ACC112 (cell line): ENCODE measurements at regions not wholly inside any gene's neighbourhood (a gene's known extent, or its start where the extent isn't known, plus 50 kb on each side); places are given as distances from the start of the nearest gene placed in this dataset.
A peak's percentile ranks its signal among the peaks of the same experiment; 100 is the strongest.

Experiments used
- H2AFZ ChIP-seq: fragments of 200-600 bp; sonication (generic); one replicate; pipeline ENCODE4 v1.6.0; 2017; ENCODE audit warnings: antibody characterized with exemption, low read length; ENCODE audit not compliant: unreplicated experiment
- H3K27ac ChIP-seq: fragments of 200-600 bp; sonication (generic); 2 replicates; pipeline ENCODE4 v1.5.1; 2014; ENCODE audit warnings: low read depth, mild to moderate bottlenecking, antibody characterized with exemption, low read length, moderate library complexity
- H3K27me3 ChIP-seq: fragments of 200-600 bp; sonication (generic); 2 replicates; pipeline ENCODE4 v1.6.1; 2014; ENCODE audit warnings: mild to moderate bottlenecking, antibody characterized with exemption, low read length, moderate library complexity, mixed read lengths; ENCODE audit not compliant: insufficient read depth
- H3K36me3 ChIP-seq: fragments of 200-600 bp; sonication (generic); 2 replicates; pipeline ENCODE4 v1.6.1; 2016; ENCODE audit warnings: mild to moderate bottlenecking, antibody characterized with exemption, low read length, moderate library complexity, mixed read lengths; ENCODE audit not compliant: insufficient read depth
- H3K4me1 ChIP-seq: fragments of 200-600 bp; sonication (generic); one replicate; pipeline ENCODE4 v1.6.1; 2016; ENCODE audit warnings: low read length, mixed read lengths; ENCODE audit not compliant: insufficient read depth, unreplicated experiment, control insufficient read depth
- H3K4me3 ChIP-seq: fragments of 200-600 bp; sonication (generic); 2 replicates; pipeline ENCODE4 v1.5.1; 2014; ENCODE audit warnings: mild to moderate bottlenecking, low read depth, low read length
- H3K79me2 ChIP-seq: fragments of 200-600 bp; sonication (generic); one replicate; pipeline ENCODE4 v1.6.0; 2016; ENCODE audit warnings: low read length; ENCODE audit not compliant: control insufficient read depth, unreplicated experiment, insufficient read depth

GRCh38 chrX:44096666-44097065, 123.5 kb upstream of the NDP start:
- H3K27ac ChIP-seq: no peak overlapping the region
- H3K79me2 ChIP-seq: no peaks in the 10 kb centered on the region
- H3K4me3 ChIP-seq: no peak overlapping the region
- no peaks in the 10 kb centered on the region for H3K27me3 ChIP-seq
- H3K36me3 ChIP-seq: no peaks in the 10 kb centered on the region
- peaks cover 4% of the 10 kb centered on the region for H3K4me1 ChIP-seq
- no peak overlapping the region for H2AFZ ChIP-seq

GRCh38 chrX:44094821-44095530, 121.8 kb upstream of the NDP start:
- Histone ChIP-seq H3K79me2 (no peaks in the 10 kb centered on the region), H3K27me3 (no peaks in the 10 kb centered on the region), H3K4me1 (no peaks in the 10 kb centered on the region)

GRCh38 chrX:44093431-44093830, 120.2 kb upstream of the NDP start:
- H3K79me2 ChIP-seq: no peaks in the 10 kb centered on the region
- H3K27me3 ChIP-seq: no peaks in the 10 kb centered on the region
- no peak overlapping the region for H3K27ac ChIP-seq
- H3K4me3 ChIP-seq: no peak overlapping the region
- H3K36me3 ChIP-seq: no peaks in the 10 kb centered on the region
- no peaks in the 10 kb centered on the region for H3K4me1 ChIP-seq
- H2AFZ ChIP-seq: no peak overlapping the region

More at GRCh38 chrX:44094821-44095530, 121.8 kb upstream of the NDP start:
- Histone ChIP-seq H3K27ac (no peak overlapping the region), H3K4me3 (no peak overlapping the region), H3K36me3 (no peaks in the 10 kb centered on the region), H2AFZ (no peak overlapping the region)

- no peak overlapping the region for H3K27ac ChIP-seq
- no peaks in the 10 kb centered on the region for H3K27me3 ChIP-seq
- H3K4me3 ChIP-seq: no peak overlapping the region
- H3K36me3 ChIP-seq: no peaks in the 10 kb centered on the region
- H3K79me2 ChIP-seq: no peaks in the 10 kb centered on the region
- H2AFZ ChIP-seq: no peak overlapping the region
- H3K4me1 ChIP-seq: no peaks in the 10 kb centered on the region
These were observed 119.6 kb upstream of the NDP start for GRCh38 chrX:44092778-44093177.

GRCh38 chrX:44088510-44089144, 115.4 kb upstream of the NDP start:
- H3K27ac ChIP-seq: no peak overlapping the region
- no peak overlapping the region for H3K4me3 ChIP-seq
- H3K4me1 ChIP-seq: no peaks in the 10 kb centered on the region
- H3K27me3 ChIP-seq: no peaks in the 10 kb centered on the region
- H3K79me2 ChIP-seq: no peaks in the 10 kb centered on the region
- H3K36me3 ChIP-seq: no peaks in the 10 kb centered on the region
- no peak overlapping the region for H2AFZ ChIP-seq

GRCh38 chrX:44085209-44085608, 112.0 kb upstream of the NDP start:
- Histone ChIP-seq H3K4me3 (no peak overlapping the region), H3K27me3 (no peaks in the 10 kb centered on the region), H3K27ac (no peak overlapping the region), H3K36me3 (no peaks in the 10 kb centered on the region), H3K4me1 (no peaks in the 10 kb centered on the region), H3K79me2 (no peaks in the 10 kb centered on the region), H2AFZ (no peak overlapping the region)

- Histone ChIP-seq H2AFZ (no peak overlapping the region), H3K4me1 (no peaks in the 10 kb centered on the region), H3K36me3 (no peaks in the 10 kb centered on the region), H3K27me3 (no peaks in the 10 kb centered on the region), H3K79me2 (no peaks in the 10 kb centered on the region), H3K4me3 (no peak overlapping the region), H3K27ac (no peak overlapping the region)
These were observed 109.6 kb upstream of the NDP start for GRCh38 chrX:44082829-44083228.

- Histone ChIP-seq H3K27ac (no peak overlapping the region), H3K36me3 (no peaks in the 10 kb centered on the region), H3K27me3 (no peaks in the 10 kb centered on the region), H2AFZ (no peak overlapping the region), H3K79me2 (no peaks in the 10 kb centered on the region), H3K4me3 (no peak overlapping the region), H3K4me1 (no peaks in the 10 kb centered on the region)
These were observed 106.9 kb upstream of the NDP start for GRCh38 chrX:44080083-44080482.

GRCh38 chrX:44072631-44073030, 99.4 kb upstream of the NDP start:
- Histone ChIP-seq H3K27ac (peak overlapping the region; percentile 62), H2AFZ (no peak overlapping the region), H3K79me2 (no peaks in the 10 kb centered on the region), H3K36me3 (no peaks in the 10 kb centered on the region), H3K27me3 (no peaks in the 10 kb centered on the region), H3K4me3 (no peak overlapping the region), H3K4me1 (peaks cover 20% of the 10 kb centered on the region)

- H2AFZ ChIP-seq: no peak overlapping the region
- no peak overlapping the region for H3K4me3 ChIP-seq
- no peaks in the 10 kb centered on the region for H3K27me3 ChIP-seq
- no peaks in the 10 kb centered on the region for H3K36me3 ChIP-seq
- H3K79me2 ChIP-seq: no peaks in the 10 kb centered on the region
- H3K4me1 ChIP-seq: peaks cover 20% of the 10 kb centered on the region
- peak overlapping the region; percentile 62 for H3K27ac ChIP-seq
These were observed 98.8 kb upstream of the NDP start for GRCh38 chrX:44071847-44072551.
